Left lung (tissue), 4 donors: ENCODE measurements at regions not wholly inside any gene's neighbourhood (a gene's known extent, or its start where the extent isn't known, plus 50 kb on each side); places are given as distances from the start of the nearest gene placed in this dataset.

ENCODE experiments used
- ATAC-seq: fragments of 200-7000 bp; cut with Tn5 transposase; one replicate; pipeline ENCODE4 v1.9.1; 2020; ENCODE audit warnings: moderate library complexity
- DNase-seq, 4 donors: peaks; one replicate each; pipeline ENCODE4 v3.0.0-alpha.2; 2013 to 2020
- H3K27ac ChIP-seq, 2 donors: fragments of 200-600 bp; sonication (generic) in 1 of 2; one replicate each; pipeline versions ENCODE4 v1.5.0 to v1.8.0; 2020 to 2021
- H3K27me3 ChIP-seq, 2 donors: fragments of 200-600 bp; sonication (generic) in 1 of 2; one replicate each; pipeline versions ENCODE4 v1.5.0 to v1.8.0; 2020 to 2021
- H3K36me3 ChIP-seq, 2 donors: fragments of 200-600 bp; sonication (generic) in 1 of 2; one replicate each; pipeline versions ENCODE4 v1.5.0 to v1.8.0; 2020 to 2021
- H3K4me1 ChIP-seq, 2 donors: fragments of 200-600 bp; one replicate each; pipeline ENCODE4 v1.8.0; 2021
- H3K4me3 ChIP-seq, 2 donors: fragments of 200-600 bp; sonication (generic) in 1 of 2; one replicate each; pipeline versions ENCODE4 v1.5.0 to v1.8.0; 2020 to 2021; ENCODE audit warnings: mild to moderate bottlenecking in 1 of 2
- H3K9me3 ChIP-seq, 2 donors: fragments of 200-600 bp; sonication (generic) in 1 of 2; one replicate each; pipeline versions ENCODE4 v1.5.0 to v1.8.0; 2020 to 2021
- intact Hi-C, 2 donors: fragments of 100-400 bp; cut with DNase I; formaldehyde crosslinking; loops; one replicate each; pipeline versions ENCODE4 v1.11.2 to v1.14.2; 2022
- TF ChIP-seq, protein P1 (sequence below), 2 donors: fragments of 200-600 bp; sonication (generic) in 1 of 2; IDR thresholded peaks; one replicate each; pipeline versions ENCODE4 v1.5.0 to v1.8.0; 2021; ENCODE audit warnings: antibody characterized with exemption in 2 of 2
- donor health status: DM: no; HTN: yes; CAD: no.
- donor health status: DM: no; HTN: no; CAD: no.

DNA sequence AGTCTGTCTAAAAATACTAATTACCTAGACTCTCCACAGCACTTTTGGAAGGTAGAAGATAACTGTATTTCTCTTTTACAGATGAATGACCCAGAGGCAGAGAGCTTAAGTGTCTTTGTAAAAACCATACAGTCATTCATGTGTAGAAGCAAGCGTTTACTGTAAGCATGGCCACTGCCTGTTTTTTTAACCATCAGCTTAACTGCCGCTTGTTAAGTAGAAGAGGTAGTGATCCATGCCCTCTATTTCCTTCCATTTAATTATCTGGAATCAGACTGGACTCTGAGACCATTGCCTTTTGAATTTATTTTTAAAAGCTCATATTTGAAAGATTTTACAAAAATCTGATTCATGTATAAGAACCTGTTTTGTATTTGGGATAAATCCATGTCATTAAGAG, 111.2 kb upstream of the TECRL start:
- Histone ChIP-seq H3K4me3 (no peak overlapping the region), H3K36me3 (no peaks in the 10 kb centered on the region), H3K9me3 (no peaks in the 10 kb centered on the region), H3K27me3 (no peaks in the 10 kb centered on the region), H3K27ac (no peak overlapping the region), H3K4me1 (no peaks in the 10 kb centered on the region)
- DNase-seq (no peak), ATAC-seq (no peak)
- TF ChIP-seq, protein P1, sequence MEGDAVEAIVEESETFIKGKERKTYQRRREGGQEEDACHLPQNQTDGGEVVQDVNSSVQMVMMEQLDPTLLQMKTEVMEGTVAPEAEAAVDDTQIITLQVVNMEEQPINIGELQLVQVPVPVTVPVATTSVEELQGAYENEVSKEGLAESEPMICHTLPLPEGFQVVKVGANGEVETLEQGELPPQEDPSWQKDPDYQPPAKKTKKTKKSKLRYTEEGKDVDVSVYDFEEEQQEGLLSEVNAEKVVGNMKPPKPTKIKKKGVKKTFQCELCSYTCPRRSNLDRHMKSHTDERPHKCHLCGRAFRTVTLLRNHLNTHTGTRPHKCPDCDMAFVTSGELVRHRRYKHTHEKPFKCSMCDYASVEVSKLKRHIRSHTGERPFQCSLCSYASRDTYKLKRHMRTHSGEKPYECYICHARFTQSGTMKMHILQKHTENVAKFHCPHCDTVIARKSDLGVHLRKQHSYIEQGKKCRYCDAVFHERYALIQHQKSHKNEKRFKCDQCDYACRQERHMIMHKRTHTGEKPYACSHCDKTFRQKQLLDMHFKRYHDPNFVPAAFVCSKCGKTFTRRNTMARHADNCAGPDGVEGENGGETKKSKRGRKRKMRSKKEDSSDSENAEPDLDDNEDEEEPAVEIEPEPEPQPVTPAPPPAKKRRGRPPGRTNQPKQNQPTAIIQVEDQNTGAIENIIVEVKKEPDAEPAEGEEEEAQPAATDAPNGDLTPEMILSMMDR (IDR thresholded peaks at IDR 0.05): no peak
- intact Hi-C loops: no loop called here

GRCh38 chr4:64518600-64518999, 109.3 kb upstream of the TECRL start:
- intact Hi-C loops: no loop called here
- TF ChIP-seq, protein P1 (IDR thresholded peaks at IDR 0.05): no peak
- ATAC-seq: no peak

GRCh38 chr4:64516176-64516575, 106.9 kb upstream of the TECRL start:
- DNase-seq (no peak), ATAC-seq (no peak)
- intact Hi-C loops: no loop called here
- Histone ChIP-seq H3K27me3 (no peaks in the 10 kb centered on the region), H3K9me3 (no peaks in the 10 kb centered on the region), H3K36me3 (no peaks in the 10 kb centered on the region), H3K27ac (no peak overlapping the region), H3K4me3 (no peak overlapping the region), H3K4me1 (no peaks in the 10 kb centered on the region)
- TF ChIP-seq, protein P1 (IDR thresholded peaks at IDR 0.05): no peak

More at GRCh38 chr4:64518600-64518999, 109.3 kb upstream of the TECRL start:
- Histone ChIP-seq H3K4me3 (no peak overlapping the region), H3K9me3 (no peaks in the 10 kb centered on the region), H3K36me3 (no peaks in the 10 kb centered on the region), H3K4me1 (no peaks in the 10 kb centered on the region), H3K27ac (no peak overlapping the region), H3K27me3 (no peaks in the 10 kb centered on the region)
- DNase-seq: no peak

DNA sequence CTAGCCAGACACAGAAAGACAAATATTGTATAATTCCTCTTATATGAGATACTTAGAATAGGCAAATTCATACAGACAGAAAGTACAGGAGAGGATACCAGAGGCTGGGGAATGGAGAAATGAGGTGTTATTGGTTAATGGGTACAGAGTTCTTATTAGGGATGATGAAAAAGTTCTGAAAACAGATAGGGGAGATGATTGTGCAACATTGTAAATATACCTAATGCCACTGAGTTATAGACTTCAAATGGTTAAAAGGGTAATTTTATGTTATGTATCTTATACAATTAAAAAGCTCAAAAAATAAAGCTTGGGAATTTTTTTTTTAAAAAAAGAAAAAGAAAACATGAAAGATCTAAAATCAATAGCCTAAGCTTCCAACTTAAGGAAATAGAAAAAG, 98.8 kb upstream of the TECRL start:
- Histone ChIP-seq H3K27me3 (no peaks in the 10 kb centered on the region), H3K4me3 (no peak overlapping the region), H3K9me3 (peaks cover 0 to 4% of the 10 kb centered on the region in 2 donors), H3K27ac (no peak overlapping the region), H3K36me3 (no peaks in the 10 kb centered on the region), H3K4me1 (no peaks in the 10 kb centered on the region)
- ATAC-seq: no peak
- intact Hi-C loops: no loop called here
- no peak for DNase-seq
- TF ChIP-seq, protein P1 (IDR thresholded peaks at IDR 0.05): no peak

DNA sequence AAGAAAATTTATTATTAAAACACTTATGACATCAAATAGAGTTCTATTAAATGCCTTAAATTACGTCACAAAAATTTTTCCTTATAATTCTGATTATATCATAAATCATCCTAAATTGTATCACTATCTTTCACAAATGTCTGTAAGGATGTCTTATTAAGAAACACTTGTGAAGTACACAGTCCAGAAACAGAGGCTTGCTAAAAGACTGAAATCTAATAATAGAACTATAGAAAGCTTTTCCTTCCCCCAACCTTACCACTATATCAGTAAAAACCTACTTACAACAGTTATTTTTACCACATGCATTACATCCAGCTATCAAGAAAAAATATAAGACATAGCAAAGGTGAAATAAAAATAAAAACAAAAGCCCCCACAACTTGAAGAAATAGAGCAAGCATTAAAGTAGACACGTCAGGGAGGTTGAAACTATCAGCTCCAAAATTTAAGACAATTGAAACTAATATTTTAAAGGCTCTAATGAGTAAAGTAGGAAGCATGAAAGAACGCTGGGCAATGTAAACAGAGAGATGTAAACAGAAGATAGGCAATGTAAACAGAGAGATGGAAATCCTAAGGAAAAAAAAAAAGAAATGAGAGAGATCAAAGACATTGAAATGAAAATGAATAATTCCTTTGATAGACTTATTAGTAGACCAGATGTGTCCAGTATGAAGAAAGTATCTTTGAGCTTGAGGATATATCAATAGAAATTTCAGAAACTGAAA, 94.9 kb upstream of the TECRL start:
- DNase-seq: no peak
- intact Hi-C loops: no loop called here
- no peak for ATAC-seq
- H3K4me1 ChIP-seq: no peaks in the 10 kb centered on the region
- H3K27me3 ChIP-seq: no peaks in the 10 kb centered on the region
- H3K4me3 ChIP-seq: no peak overlapping the region
- no peaks in the 10 kb centered on the region for H3K9me3 ChIP-seq
- H3K36me3 ChIP-seq: no peaks in the 10 kb centered on the region
- no peak overlapping the region for H3K27ac ChIP-seq
- TF ChIP-seq, protein P1 (IDR thresholded peaks at IDR 0.05): no peak
